ENCODE measurements at regions not wholly inside any gene's neighbourhood (a gene's known extent, or its start where the extent isn't known, plus 50 kb on each side); places are given as distances from the start of the nearest gene placed in this dataset.
"Not testable (repeated sequence)": the region's sequence is repeated elsewhere in the genome, so short reads cannot be mapped to it uniquely, and the experiment has no call there.

- Histone ChIP-seq H3K36me3 (ENCODE audit: insufficient read depth, low read length) (no peaks in the 10 kb centered on the region), H2AFZ (ENCODE audit: low read depth, low read length) (no peak overlapping the region), H3K4me3 (ENCODE audit: low read length) (no peak overlapping the region), H3K4me1 (ENCODE audit: insufficient read depth, low read length) (no peaks in the 10 kb centered on the region), H3K9me3 (ENCODE audit: low read length) (no peaks in the 10 kb centered on the region), H3K27me3 (ENCODE audit: insufficient read depth, low read length) (peaks cover 21% of the 10 kb centered on the region)
Measured at GRCh38 chr1:47682786-47683350, 245.0 kb downstream of the FOXD2 start.

DNA sequence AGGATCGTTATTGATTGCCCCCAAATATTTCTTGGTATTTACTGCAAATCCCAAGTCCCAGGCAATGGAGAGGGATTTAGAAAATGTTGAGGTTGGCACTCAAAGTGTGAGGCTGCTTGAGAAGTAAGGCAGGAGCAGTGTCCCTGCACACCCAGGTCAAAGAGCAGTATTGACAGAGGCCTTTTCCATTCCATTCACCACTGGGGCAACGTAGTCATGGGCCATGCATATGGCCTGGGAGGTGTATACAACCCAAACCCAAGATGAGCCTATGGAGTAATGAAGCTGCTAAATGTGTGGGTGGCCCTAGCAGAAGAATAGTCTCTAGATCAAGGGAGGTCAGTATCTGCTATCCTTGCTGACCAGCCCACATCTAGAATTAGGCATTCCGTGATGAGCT is 245.6 kb downstream of the FOXD2 start:
- Histone ChIP-seq H3K9me3 (ENCODE audit: low read length) (no peaks in the 10 kb centered on the region), H3K4me1 (ENCODE audit: insufficient read depth, low read length) (no peaks in the 10 kb centered on the region), H3K36me3 (ENCODE audit: insufficient read depth, low read length) (no peaks in the 10 kb centered on the region), H3K4me3 (ENCODE audit: low read length) (no peak overlapping the region), H3K27me3 (ENCODE audit: insufficient read depth, low read length) (peaks cover 26% of the 10 kb centered on the region), H2AFZ (ENCODE audit: low read depth, low read length) (no peak overlapping the region)

- no peaks in the 10 kb centered on the region for H3K36me3 ChIP-seq (ENCODE audit: insufficient read depth, low read length)
- H2AFZ ChIP-seq (ENCODE audit: low read depth, low read length): no peak overlapping the region
- no peaks in the 10 kb centered on the region for H3K4me1 ChIP-seq (ENCODE audit: insufficient read depth, low read length)
- peaks cover 32% of the 10 kb centered on the region for H3K27me3 ChIP-seq (ENCODE audit: insufficient read depth, low read length)
- no peaks in the 10 kb centered on the region for H3K9me3 ChIP-seq (ENCODE audit: low read length)
- no peak overlapping the region for H3K4me3 ChIP-seq (ENCODE audit: low read length)
Measured at GRCh38 chr1:47684518-47684917, 246.7 kb downstream of the FOXD2 start.

DNA sequence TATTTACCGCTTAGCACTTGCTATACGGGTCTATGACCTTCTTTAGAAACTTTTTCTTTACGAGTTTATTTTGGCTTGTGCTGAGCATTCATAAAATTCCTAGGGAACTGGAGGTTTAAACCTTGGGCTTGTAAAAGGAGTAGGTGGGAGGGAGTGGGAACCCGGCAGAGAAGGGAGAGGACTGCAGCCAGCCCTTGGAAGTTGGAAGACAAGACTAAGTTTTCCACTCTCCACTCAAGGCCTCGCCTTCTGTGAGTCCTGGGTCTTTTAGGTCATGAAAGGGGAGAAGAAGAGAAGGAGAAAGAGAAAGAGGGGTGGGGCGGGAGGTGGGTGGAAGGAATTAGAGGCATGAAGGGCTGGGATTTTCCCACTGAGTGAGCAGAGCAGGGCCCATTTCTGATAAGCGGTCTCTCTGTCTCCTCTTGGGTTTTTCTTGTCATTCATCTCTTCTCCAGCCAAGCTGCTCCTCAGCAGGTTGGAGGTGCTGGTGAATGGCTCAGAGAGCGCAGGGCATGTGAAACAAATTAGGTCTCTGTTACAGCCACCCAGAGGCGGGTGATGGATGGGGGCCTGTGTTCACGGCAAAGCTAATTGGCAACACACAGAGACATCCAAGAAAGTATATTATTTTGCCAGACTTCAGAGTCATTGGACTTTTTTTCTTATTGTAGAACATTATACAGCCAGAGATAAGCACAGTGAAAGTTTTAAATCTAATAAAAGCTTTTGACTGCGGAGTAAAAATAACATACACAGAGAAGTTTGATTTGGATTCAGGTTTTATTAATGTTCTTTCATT is 247.3 kb downstream of the FOXD2 start:
- peaks cover 32% of the 10 kb centered on the region for H3K27me3 ChIP-seq (ENCODE audit: insufficient read depth, low read length)
- H2AFZ ChIP-seq (ENCODE audit: low read depth, low read length): no peak overlapping the region
- H3K4me3 ChIP-seq (ENCODE audit: low read length): no peak overlapping the region
- H3K4me1 ChIP-seq (ENCODE audit: insufficient read depth, low read length): no peaks in the 10 kb centered on the region
- H3K9me3 ChIP-seq (ENCODE audit: low read length): no peaks in the 10 kb centered on the region
- H3K36me3 ChIP-seq (ENCODE audit: insufficient read depth, low read length): no peaks in the 10 kb centered on the region

- Histone ChIP-seq H2AFZ (ENCODE audit: low read depth, low read length) (no peak overlapping the region), H3K4me1 (ENCODE audit: insufficient read depth, low read length) (no peaks in the 10 kb centered on the region), H3K27me3 (ENCODE audit: insufficient read depth, low read length) (peaks cover 32% of the 10 kb centered on the region), H3K36me3 (ENCODE audit: insufficient read depth, low read length) (no peaks in the 10 kb centered on the region), H3K9me3 (ENCODE audit: low read length) (no peaks in the 10 kb centered on the region), H3K4me3 (ENCODE audit: low read length) (no peak overlapping the region)
Measured at GRCh38 chr1:47685763-47686066, 247.9 kb downstream of the FOXD2 start.

DNA sequence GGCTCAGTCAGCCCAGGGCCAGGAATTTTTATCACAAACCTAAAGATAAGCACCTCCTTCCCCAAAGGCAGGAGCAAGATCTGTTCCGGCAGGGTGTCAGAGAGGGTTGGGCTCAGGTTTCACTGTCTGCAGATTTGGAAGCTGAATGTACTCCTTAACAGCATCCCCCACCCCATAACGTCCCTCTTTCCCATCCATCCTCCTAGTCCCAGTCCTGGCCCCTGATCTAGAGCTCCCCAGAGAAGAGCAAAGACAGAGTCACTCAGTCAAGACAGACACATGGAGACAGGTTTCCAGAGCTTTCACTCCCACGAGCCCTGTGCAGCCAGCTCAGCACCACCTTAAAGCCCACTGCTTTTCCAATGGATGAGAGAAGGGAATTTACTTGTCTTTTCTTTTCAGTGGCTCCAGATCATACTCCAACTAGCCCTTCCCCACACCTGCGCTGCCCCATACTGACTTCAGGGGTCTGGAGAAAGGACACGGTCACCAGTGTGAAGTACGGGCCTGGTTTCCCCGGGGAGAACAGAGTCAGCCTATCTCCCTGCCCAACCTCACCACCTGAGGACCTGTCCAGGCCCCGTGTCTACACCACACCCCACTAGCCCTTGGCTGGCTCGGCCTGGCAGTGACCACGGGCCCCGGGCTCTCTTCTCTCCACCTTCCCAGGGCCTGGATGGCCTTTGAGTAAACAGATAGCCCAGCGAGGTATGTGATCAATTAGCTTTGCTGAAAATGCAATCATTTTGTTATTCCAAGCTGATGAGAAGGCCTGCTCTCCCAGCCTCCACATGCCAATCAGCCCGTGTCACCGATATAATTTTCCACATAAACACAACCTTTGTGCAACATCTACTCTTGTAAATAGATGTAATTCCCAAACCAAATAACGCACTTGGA is 249.1 kb downstream of the FOXD2 start:
- no peak overlapping the region for H2AFZ ChIP-seq (ENCODE audit: low read depth, low read length)
- H3K36me3 ChIP-seq (ENCODE audit: insufficient read depth, low read length): no peaks in the 10 kb centered on the region
- no peak overlapping the region for H3K4me3 ChIP-seq (ENCODE audit: low read length)
- peaks cover 32% of the 10 kb centered on the region for H3K27me3 ChIP-seq (ENCODE audit: insufficient read depth, low read length)
- H3K4me1 ChIP-seq (ENCODE audit: insufficient read depth, low read length): no peaks in the 10 kb centered on the region
- H3K9me3 ChIP-seq (ENCODE audit: low read length): no peaks in the 10 kb centered on the region

DNA sequence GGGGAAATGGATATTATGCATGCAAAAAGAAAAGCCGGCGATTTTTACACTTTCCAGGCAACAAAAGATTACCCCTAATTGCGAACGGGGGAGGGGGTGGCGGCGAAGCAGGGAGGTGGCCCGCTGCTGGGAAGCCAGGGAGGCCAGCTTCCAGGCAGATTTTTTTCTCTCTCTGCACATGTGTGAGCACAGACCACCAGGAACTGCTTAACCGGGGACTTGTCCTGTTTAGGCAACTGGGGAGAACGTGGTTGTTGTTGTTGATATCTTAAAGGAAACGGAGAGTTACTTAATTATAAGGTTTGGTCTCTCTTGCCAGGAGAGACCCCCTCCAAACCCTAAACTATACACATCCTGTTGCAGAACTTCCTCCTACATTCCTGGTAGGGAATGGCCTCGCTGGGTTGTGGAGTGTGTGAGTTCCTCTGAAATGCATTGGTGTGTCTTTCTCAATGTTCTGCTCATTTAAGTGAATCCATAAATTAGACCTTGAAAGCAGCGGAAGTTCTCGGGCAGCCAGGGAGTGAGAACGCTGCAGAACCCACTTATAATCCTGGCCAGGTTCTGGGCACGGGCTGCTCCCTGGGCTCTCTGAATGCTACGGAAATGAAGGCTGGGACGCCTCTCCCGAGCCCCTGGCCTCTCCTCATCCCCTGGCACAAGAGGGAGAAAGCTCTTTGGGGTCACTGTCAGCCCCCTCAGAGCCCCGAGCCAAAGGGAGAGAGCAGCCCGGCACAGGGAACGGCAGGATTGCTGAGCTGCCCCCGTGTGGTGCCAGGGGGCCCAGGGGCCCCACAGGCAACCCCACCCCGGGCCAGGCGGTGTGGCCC is 250.0 kb downstream of the FOXD2 start:
- Histone ChIP-seq H3K9me3 (ENCODE audit: low read length) (no peaks in the 10 kb centered on the region), H2AFZ (ENCODE audit: low read depth, low read length) (no peak overlapping the region), H3K4me3 (ENCODE audit: low read length) (no peak overlapping the region), H3K27me3 (ENCODE audit: insufficient read depth, low read length) (peaks cover 35% of the 10 kb centered on the region), H3K36me3 (ENCODE audit: insufficient read depth, low read length) (no peaks in the 10 kb centered on the region), H3K4me1 (ENCODE audit: insufficient read depth, low read length) (no peaks in the 10 kb centered on the region)

- Histone ChIP-seq H3K36me3 (ENCODE audit: insufficient read depth, low read length) (no peaks in the 10 kb centered on the region), H3K9me3 (ENCODE audit: low read length) (no peaks in the 10 kb centered on the region), H3K27me3 (ENCODE audit: insufficient read depth, low read length) (peaks cover 35% of the 10 kb centered on the region), H3K4me1 (ENCODE audit: insufficient read depth, low read length) (no peaks in the 10 kb centered on the region), H3K4me3 (ENCODE audit: low read length) (no peak overlapping the region), H2AFZ (ENCODE audit: low read depth, low read length) (no peak overlapping the region)
Measured at GRCh38 chr1:47688461-47689296, 250.8 kb downstream of the FOXD2 start.

DNA sequence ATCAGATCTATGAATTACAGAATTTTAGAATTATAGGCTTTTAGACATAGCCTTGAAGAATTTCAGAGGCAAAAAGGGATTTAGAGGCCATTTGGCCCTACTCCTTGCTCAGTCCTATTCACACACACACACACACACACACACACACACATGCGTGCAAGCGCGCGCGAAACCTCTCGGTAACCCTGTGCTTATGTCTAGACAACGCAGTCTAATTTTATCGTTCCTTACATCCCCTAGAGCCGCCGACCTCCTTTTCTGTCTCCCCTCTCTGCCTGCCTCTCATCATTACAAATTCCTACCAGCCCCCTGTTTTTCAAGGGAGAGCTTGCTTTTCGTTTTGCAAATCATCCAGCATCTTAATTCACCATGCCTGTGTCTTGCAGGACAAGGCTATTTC is 252.1 kb downstream of the FOXD2 start:
- Histone ChIP-seq H3K4me1 (ENCODE audit: insufficient read depth, low read length) (no peaks in the 10 kb centered on the region), H3K27me3 (ENCODE audit: insufficient read depth, low read length) (peaks cover 35% of the 10 kb centered on the region), H3K4me3 (ENCODE audit: low read length) (no peak overlapping the region), H3K36me3 (ENCODE audit: insufficient read depth, low read length) (no peaks in the 10 kb centered on the region), H3K9me3 (ENCODE audit: low read length) (no peaks in the 10 kb centered on the region), H2AFZ (ENCODE audit: low read depth, low read length) (no peak overlapping the region)

- H3K4me3 ChIP-seq (ENCODE audit: low read length): no peak overlapping the region
- H2AFZ ChIP-seq (ENCODE audit: low read depth, low read length): no peak overlapping the region
- no peaks in the 10 kb centered on the region for H3K4me1 ChIP-seq (ENCODE audit: insufficient read depth, low read length)
- no peaks in the 10 kb centered on the region for H3K36me3 ChIP-seq (ENCODE audit: insufficient read depth, low read length)
- H3K27me3 ChIP-seq (ENCODE audit: insufficient read depth, low read length): peaks cover 30% of the 10 kb centered on the region
- H3K9me3 ChIP-seq (ENCODE audit: low read length): no peaks in the 10 kb centered on the region
Measured at GRCh38 chr1:47690341-47691250, 252.8 kb downstream of the FOXD2 start.

- H2AFZ ChIP-seq (ENCODE audit: low read depth, low read length); H3K9me3 ChIP-seq (ENCODE audit: low read length); H3K4me1 ChIP-seq (ENCODE audit: insufficient read depth, low read length); H3K36me3 ChIP-seq (ENCODE audit: insufficient read depth, low read length); H3K4me3 ChIP-seq (ENCODE audit: low read length): not testable (repeated sequence)
- H3K27me3 ChIP-seq (ENCODE audit: insufficient read depth, low read length): peaks cover 27% of the 10 kb centered on the region
Measured at GRCh38 chr1:47691293-47691692, 253.4 kb downstream of the FOXD2 start.
